A673 (cell line): ENCODE measurements at regions not wholly inside any gene's neighbourhood (a gene's known extent, or its start where the extent isn't known, plus 50 kb on each side); places are given as distances from the start of the nearest gene placed in this dataset.

Source experiments
- CTCF ChIP-seq: fragments of 300-800, 200-600 bp; sonication (generic); conservative IDR thresholded peaks from 2 replicates; pipeline ENCODE4 v1.5.1; 2017; ENCODE audit warnings: low read depth, mild to moderate bottlenecking, antibody characterized with exemption, low read length, moderate library complexity, mixed read lengths
- EZH2 ChIP-seq: fragments of 200-600 bp; sonication (generic); IDR thresholded peaks from 2 replicates; pipeline ENCODE4 v1.6.1; 2017; ENCODE audit warnings: borderline replicate concordance, low read depth, mild to moderate bottlenecking, mixed read lengths, antibody characterized with exemption, low read length; ENCODE audit not compliant: poor library complexity, severe bottlenecking

GRCh38 chr13:24080134-24080533, 80.4 kb upstream of the SPATA13 start:
- TF ChIP-seq EZH2 (no peak), CTCF (no peak)
